ENCODE measurements at regions not wholly inside any gene's neighbourhood (a gene's known extent, or its start where the extent isn't known, plus 50 kb on each side); places are given as distances from the start of the nearest gene placed in this dataset.
A peak's percentile ranks its signal among the peaks of the same experiment; 100 is the strongest.

DNA sequence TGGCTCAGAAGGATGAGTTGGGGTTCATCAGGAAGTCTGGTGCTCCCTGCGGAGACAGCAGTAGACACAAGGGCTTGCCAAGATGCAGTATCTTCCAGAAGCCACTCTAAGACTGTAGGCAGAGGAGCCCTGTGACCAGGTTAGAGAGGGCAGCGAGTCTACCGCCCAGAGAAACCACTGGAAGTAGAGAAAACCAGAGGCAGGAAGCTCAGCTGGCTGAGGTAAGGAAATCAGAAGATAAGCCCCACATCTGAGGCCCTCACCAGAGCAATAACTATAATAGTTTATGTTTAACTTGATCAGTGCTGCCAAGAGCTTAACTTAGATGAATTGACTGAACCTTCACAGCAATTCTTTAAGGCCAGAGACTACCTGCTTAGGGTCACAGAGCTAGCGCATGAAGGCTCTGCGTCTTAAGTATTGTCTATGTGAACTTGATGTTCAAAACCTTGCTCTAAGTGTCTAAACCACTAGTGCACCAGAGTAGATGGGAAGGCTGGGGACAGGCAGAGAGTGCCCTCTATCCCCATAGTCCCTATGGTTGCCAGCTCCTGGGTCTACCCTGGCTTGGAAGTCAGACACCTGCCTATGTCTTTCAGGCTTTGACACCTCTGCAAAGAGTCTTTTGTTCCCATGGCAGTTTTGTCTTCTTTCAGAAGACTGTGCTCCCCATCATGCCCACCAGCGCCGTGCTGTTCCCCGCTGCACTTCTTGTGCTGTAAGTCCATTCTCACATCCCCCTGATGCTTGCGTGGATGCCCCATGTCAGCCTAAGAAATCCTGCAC lies 228.2 kb upstream of the KLF4 start:
- ATAC-seq (ENCODE audit: low read depth) (no peak), DNase-seq (ENCODE audit: low spot score) (no peak)
- Histone ChIP-seq H3K4me3 (ENCODE audit: severe bottlenecking) (no peak overlapping the region), H3K36me3 (ENCODE audit: low read depth) (no peaks in the 10 kb centered on the region), H3K4me1 (ENCODE audit: insufficient read depth, poor library complexity, severe bottlenecking) (peaks cover 4% of the 10 kb centered on the region), H3K9me3 (ENCODE audit: severe bottlenecking) (no peaks in the 10 kb centered on the region), H3K27ac (ENCODE audit: poor library complexity, severe bottlenecking) (no peak overlapping the region), H3K27me3 (ENCODE audit: insufficient read depth, poor library complexity, severe bottlenecking) (no peaks in the 10 kb centered on the region)
- no peak for TF ChIP-seq CTCF (IDR thresholded peaks at IDR 0.05; ENCODE audit: poor library complexity, severe bottlenecking)

DNA sequence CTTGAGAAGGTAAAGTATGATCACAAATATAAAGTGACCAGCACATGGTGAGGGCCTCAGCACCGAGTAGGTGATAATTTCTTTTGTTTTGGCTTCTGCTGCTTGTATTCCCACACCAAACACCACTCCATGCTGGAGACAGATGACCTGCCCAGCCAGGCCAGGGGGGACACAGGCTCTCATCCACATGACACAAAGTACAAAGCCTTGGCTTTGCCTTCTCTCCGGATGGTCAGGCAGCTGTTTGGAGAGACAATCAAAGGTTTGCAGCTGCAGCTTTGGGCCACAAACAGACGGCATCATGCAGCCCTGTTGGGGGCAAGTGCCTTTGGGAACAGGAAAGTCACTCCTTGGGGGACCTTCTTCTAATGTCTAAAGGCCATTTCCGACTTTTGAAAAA lies 226.2 kb upstream of the KLF4 start:
- TF ChIP-seq CTCF (IDR thresholded peaks at IDR 0.05; ENCODE audit: poor library complexity, severe bottlenecking), result no peak
- no peak overlapping the region for H3K4me3 ChIP-seq (ENCODE audit: severe bottlenecking)
- peaks cover 21% of the 10 kb centered on the region for H3K4me1 ChIP-seq (ENCODE audit: insufficient read depth, poor library complexity, severe bottlenecking)
- no peaks in the 10 kb centered on the region for H3K27me3 ChIP-seq (ENCODE audit: insufficient read depth, poor library complexity, severe bottlenecking)
- DNase-seq (ENCODE audit: low spot score) (no peak), ATAC-seq (ENCODE audit: low read depth) (no peak)
- H3K36me3 ChIP-seq (ENCODE audit: low read depth), result no peaks in the 10 kb centered on the region
- no peak overlapping the region for H3K27ac ChIP-seq (ENCODE audit: poor library complexity, severe bottlenecking)
- no peaks in the 10 kb centered on the region for H3K9me3 ChIP-seq (ENCODE audit: severe bottlenecking)

- H3K27me3 ChIP-seq (ENCODE audit: insufficient read depth, poor library complexity, severe bottlenecking), result no peaks in the 10 kb centered on the region
- TF ChIP-seq CTCF (IDR thresholded peaks at IDR 0.05; ENCODE audit: poor library complexity, severe bottlenecking), result no peak
- H3K4me1 ChIP-seq (ENCODE audit: insufficient read depth, poor library complexity, severe bottlenecking), result peaks cover 28% of the 10 kb centered on the region
- ATAC-seq (ENCODE audit: low read depth), result no peak
- no peak overlapping the region for H3K4me3 ChIP-seq (ENCODE audit: severe bottlenecking)
- no peaks in the 10 kb centered on the region for H3K9me3 ChIP-seq (ENCODE audit: severe bottlenecking)
- H3K36me3 ChIP-seq (ENCODE audit: low read depth), result no peaks in the 10 kb centered on the region
- H3K27ac ChIP-seq (ENCODE audit: poor library complexity, severe bottlenecking), result no peak overlapping the region
- no peak for DNase-seq (ENCODE audit: low spot score)
Observed at GRCh38 chr9:107713470-107713869, 223.9 kb upstream of the KLF4 start.

GRCh38 chr9:107712390-107712789 lies 222.8 kb upstream of the KLF4 start:
- H3K36me3 ChIP-seq (ENCODE audit: low read depth), result no peaks in the 10 kb centered on the region

More at GRCh38 chr9:107712390-107712789, 222.8 kb upstream of the KLF4 start:
- Histone ChIP-seq H3K9me3 (ENCODE audit: severe bottlenecking) (no peaks in the 10 kb centered on the region), H3K27ac (ENCODE audit: poor library complexity, severe bottlenecking) (peak overlapping the region; percentile 91), H3K27me3 (ENCODE audit: insufficient read depth, poor library complexity, severe bottlenecking) (no peaks in the 10 kb centered on the region), H3K4me3 (ENCODE audit: severe bottlenecking) (no peak overlapping the region), H3K4me1 (ENCODE audit: insufficient read depth, poor library complexity, severe bottlenecking) (peaks cover 36% of the 10 kb centered on the region)
- DNase-seq (ENCODE audit: low spot score) (no peak), ATAC-seq (ENCODE audit: low read depth) (peak; percentile 77)
- TF ChIP-seq CTCF (IDR thresholded peaks at IDR 0.05; ENCODE audit: poor library complexity, severe bottlenecking), result no peak

Measured in RWPE2 (cell line).